ENCODE measurements at regions not wholly inside any gene's neighbourhood (a gene's known extent, or its start where the extent isn't known, plus 50 kb on each side); places are given as distances from the start of the nearest gene placed in this dataset.
"Not testable (repeated sequence)": the region's sequence is repeated elsewhere in the genome, so short reads cannot be mapped to it uniquely, and the experiment has no call there.

DNA sequence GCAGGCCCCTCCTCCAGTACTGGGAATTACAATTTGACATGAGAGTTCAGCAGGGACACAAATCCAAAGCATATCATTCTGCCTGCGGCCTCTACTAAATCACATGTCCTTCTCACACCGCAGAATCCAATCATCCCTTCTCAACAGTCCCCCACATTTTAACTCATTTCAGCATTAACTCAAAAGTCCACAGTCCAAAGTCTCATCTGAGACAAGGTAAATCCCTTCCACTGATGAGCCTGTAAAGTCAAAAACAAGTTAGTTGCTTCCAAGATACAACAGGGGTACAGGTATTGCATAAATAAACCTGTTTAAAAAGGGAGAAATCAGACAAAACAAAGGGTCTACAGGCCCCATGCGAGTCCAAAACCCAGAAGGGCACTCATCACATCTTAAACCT is 64.0 kb downstream of the EBNA1BP2 start:
- no peaks in the 10 kb centered on the region for H3K4me1 ChIP-seq
- no peak overlapping the region for H3K4me3 ChIP-seq
- 0 out of 2 replicates have a peak, but pooled peaks cover 3% of the 10 kb centered on the region for H3K9me3 ChIP-seq (replicated peaks)
- no peak overlapping the region for H3K27ac ChIP-seq
- no peaks in the 10 kb centered on the region for H3K36me3 ChIP-seq
- no peaks in the 10 kb centered on the region for H3K27me3 ChIP-seq
- DNase-seq: no peak

DNA sequence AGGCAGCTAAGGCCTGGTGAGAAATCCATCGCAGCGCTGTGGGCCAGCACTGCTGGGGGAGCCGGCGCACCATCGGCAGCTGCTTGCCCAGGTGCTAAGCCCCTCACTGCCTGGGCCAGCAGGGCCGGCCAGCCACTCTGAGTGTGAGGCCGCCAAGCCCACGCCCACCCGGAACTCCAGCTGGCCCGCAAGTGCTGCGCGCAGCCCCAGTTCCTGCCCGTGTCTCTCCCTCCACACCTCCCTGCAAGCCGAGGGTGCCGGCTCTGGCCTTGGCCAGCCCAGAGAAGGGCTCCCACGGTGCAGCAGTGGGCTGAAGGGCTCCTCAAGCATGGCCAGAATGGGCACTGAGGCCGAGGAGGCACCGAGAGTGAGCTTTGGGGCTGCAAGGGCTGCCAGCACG is 64.4 kb downstream of the EBNA1BP2 start:
- no peaks in the 10 kb centered on the region for H3K36me3 ChIP-seq
- no peaks in the 10 kb centered on the region for H3K27me3 ChIP-seq
- no peaks in the 10 kb centered on the region for H3K4me1 ChIP-seq
- H3K4me3 ChIP-seq: no peak overlapping the region
- H3K9me3 ChIP-seq (replicated peaks): 0 out of 2 replicates have a peak, but pooled peaks cover 3% of the 10 kb centered on the region
- no peak overlapping the region for H3K27ac ChIP-seq
- no peak for DNase-seq

GRCh38 chr1:43104027-43104763 is 67.9 kb downstream of the EBNA1BP2 start:
- 0 out of 2 replicates have a peak, but pooled peaks cover 3% of the 10 kb centered on the region for H3K9me3 ChIP-seq (replicated peaks)
- no peaks in the 10 kb centered on the region for H3K36me3 ChIP-seq

DNA sequence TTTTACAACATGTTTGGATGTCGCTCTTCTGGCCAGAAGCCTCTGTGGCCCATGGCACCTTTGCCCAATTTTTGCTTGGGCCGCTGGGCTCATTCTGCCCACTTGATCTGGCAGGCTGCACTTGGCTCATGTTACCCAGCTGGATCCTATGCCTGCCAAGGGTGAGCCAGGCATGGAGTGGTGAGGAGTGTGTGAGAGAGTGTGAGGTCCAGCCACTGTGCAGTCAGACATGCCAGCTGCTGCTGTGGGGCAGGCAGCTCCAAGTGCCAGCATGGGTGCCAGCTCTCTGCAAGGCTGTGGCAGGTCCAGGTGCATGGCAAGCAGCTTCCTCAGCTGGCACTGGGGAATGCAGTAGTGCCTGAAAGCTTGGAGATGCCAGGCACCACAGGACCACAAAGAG is 71.0 kb downstream of the EBNA1BP2 start:
- Histone ChIP-seq H3K4me3 (no peak overlapping the region), H3K27ac (no peak overlapping the region), H3K27me3 (no peaks in the 10 kb centered on the region), H3K4me1 (peaks cover 13% of the 10 kb centered on the region), H3K36me3 (no peaks in the 10 kb centered on the region), H3K9me3 (replicated peaks) (no peaks in the 10 kb centered on the region; the same call in 1 of the 2 replicates)
- no peak for DNase-seq

More at GRCh38 chr1:43104027-43104763, 67.9 kb downstream of the EBNA1BP2 start:
- no peaks in the 10 kb centered on the region for H3K27me3 ChIP-seq
- no peak for DNase-seq
- no peak overlapping the region for H3K27ac ChIP-seq
- no peak overlapping the region for H3K4me3 ChIP-seq
- no peaks in the 10 kb centered on the region for H3K4me1 ChIP-seq

DNA sequence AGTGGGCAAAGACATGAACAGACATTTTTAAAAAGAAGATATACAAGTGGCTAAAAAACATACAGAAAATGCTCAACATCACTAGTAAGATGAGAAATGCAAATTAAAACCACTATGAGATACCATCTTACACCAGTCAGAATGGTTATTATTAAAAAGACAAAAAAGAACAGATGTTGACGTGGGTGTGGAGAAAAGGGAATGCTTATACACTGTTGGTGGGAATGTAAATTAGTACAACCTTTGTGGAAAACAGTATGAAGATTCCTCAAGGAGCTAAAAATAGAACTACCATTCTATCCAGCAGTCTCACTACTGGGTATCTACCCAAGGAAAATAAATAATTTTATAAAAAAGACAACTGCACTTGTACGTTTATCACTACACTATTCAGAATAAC is 73.9 kb downstream of the EBNA1BP2 start:
- Histone ChIP-seq H3K4me1 (peaks cover 13% of the 10 kb centered on the region), H3K4me3 (no peak overlapping the region), H3K27me3 (peaks cover under 1% of the 10 kb centered on the region; the same call in 1 of the 2 replicates), H3K9me3 (replicated peaks) (no peaks in the 10 kb centered on the region; the same call in 1 of the 2 replicates), H3K36me3 (no peaks in the 10 kb centered on the region), H3K27ac (no peak overlapping the region)
- DNase-seq: peak in 1 of 2 experiments; percentile 29

- not testable (repeated sequence) for DNase-seq; H3K27ac ChIP-seq; H3K27me3 ChIP-seq; H3K4me3 ChIP-seq; H3K36me3 ChIP-seq; H3K9me3 ChIP-seq (replicated peaks)
- H3K4me1 ChIP-seq: peaks cover 13% of the 10 kb centered on the region
Observed at GRCh38 chr1:43096528-43096927, 75.6 kb downstream of the EBNA1BP2 start.

- not testable (repeated sequence) for H3K4me1 ChIP-seq; H3K27ac ChIP-seq; H3K9me3 ChIP-seq (replicated peaks); DNase-seq; H3K36me3 ChIP-seq; H3K4me3 ChIP-seq
- H3K27me3 ChIP-seq: peaks cover 11% of the 10 kb centered on the region
Observed at GRCh38 chr1:43090812-43091211, 81.3 kb downstream of the EBNA1BP2 start.

GRCh38 chr1:43090157-43090556 is 81.9 kb downstream of the EBNA1BP2 start:
- not testable (repeated sequence) for H3K27ac ChIP-seq; H3K9me3 ChIP-seq (replicated peaks); H3K4me1 ChIP-seq; DNase-seq; H3K4me3 ChIP-seq; H3K36me3 ChIP-seq
- H3K27me3 ChIP-seq: peaks cover 11% of the 10 kb centered on the region

GRCh38 chr1:43083375-43083891 is 88.7 kb downstream of the EBNA1BP2 start:
- H3K4me1 ChIP-seq: no peaks in the 10 kb centered on the region
- H3K9me3 ChIP-seq (replicated peaks): no peaks in the 10 kb centered on the region
- no peak overlapping the region for H3K27ac ChIP-seq
- no peak overlapping the region for H3K4me3 ChIP-seq
- no peaks in the 10 kb centered on the region for H3K27me3 ChIP-seq
- no peaks in the 10 kb centered on the region for H3K36me3 ChIP-seq
- no peak for DNase-seq

- H3K27me3 ChIP-seq: no peaks in the 10 kb centered on the region
- DNase-seq: no peak
- H3K27ac ChIP-seq: no peak overlapping the region
- H3K36me3 ChIP-seq: no peaks in the 10 kb centered on the region
- no peak overlapping the region for H3K4me3 ChIP-seq
- H3K4me1 ChIP-seq: no peaks in the 10 kb centered on the region
- H3K9me3 ChIP-seq (replicated peaks): no peaks in the 10 kb centered on the region
Observed at GRCh38 chr1:43082740-43083139, 89.3 kb downstream of the EBNA1BP2 start.

DNA sequence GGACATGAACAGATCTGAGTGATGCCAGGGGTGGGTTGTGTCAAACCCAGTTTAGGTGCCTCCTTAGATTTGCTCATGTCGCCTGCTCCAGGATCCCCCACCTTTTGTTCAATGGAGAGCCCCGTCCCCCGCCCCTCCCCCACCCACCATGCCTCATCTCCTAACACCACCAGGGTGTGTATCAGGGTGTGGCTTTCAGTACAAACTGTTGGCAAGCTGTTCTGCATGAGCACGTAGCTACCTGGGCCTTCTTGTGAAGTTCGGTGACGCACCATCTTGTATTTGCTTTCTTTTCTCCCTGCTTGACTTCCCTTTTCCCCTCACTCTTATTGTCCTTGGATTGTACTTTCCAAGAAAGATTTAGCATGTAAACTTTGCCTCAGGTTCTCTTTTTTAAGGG is 94.8 kb downstream of the EBNA1BP2 start:
- no peaks in the 10 kb centered on the region for H3K4me1 ChIP-seq
- no peaks in the 10 kb centered on the region for H3K9me3 ChIP-seq (replicated peaks)
- no peak for DNase-seq
- no peaks in the 10 kb centered on the region for H3K36me3 ChIP-seq
- no peak overlapping the region for H3K27ac ChIP-seq
- no peak overlapping the region for H3K4me3 ChIP-seq
- H3K27me3 ChIP-seq: no peaks in the 10 kb centered on the region

GRCh38 chr1:43074709-43075108 is 97.4 kb downstream of the EBNA1BP2 start:
- Histone ChIP-seq H3K4me1 (no peaks in the 10 kb centered on the region), H3K27me3 (no peaks in the 10 kb centered on the region), H3K36me3 (no peaks in the 10 kb centered on the region), H3K9me3 (replicated peaks) (no peaks in the 10 kb centered on the region), H3K4me3 (no peak overlapping the region), H3K27ac (no peak overlapping the region)
- no peak for DNase-seq

- Histone ChIP-seq H3K27me3 (no peaks in the 10 kb centered on the region), H3K9me3 (replicated peaks) (no peaks in the 10 kb centered on the region), H3K36me3 (no peaks in the 10 kb centered on the region), H3K4me3 (no peak overlapping the region), H3K27ac (no peak overlapping the region), H3K4me1 (no peaks in the 10 kb centered on the region)
- DNase-seq: peak; percentile 30 to 52
Observed at GRCh38 chr1:43074244-43074643, 97.8 kb downstream of the EBNA1BP2 start.

- Histone ChIP-seq H3K27me3 (no peaks in the 10 kb centered on the region), H3K36me3 (no peaks in the 10 kb centered on the region), H3K4me3 (no peak overlapping the region), H3K4me1 (no peaks in the 10 kb centered on the region), H3K27ac (no peak overlapping the region), H3K9me3 (replicated peaks) (no peaks in the 10 kb centered on the region)
- DNase-seq: peak; percentile 71 to 92
Observed at GRCh38 chr1:43073490-43074230, 98.4 kb downstream of the EBNA1BP2 start.

GRCh38 chr1:43072314-43072713 is 99.8 kb downstream of the EBNA1BP2 start:
- Histone ChIP-seq H3K4me3 (no peak overlapping the region), H3K27me3 (no peaks in the 10 kb centered on the region), H3K27ac (no peak overlapping the region), H3K4me1 (no peaks in the 10 kb centered on the region), H3K9me3 (replicated peaks) (no peaks in the 10 kb centered on the region), H3K36me3 (no peaks in the 10 kb centered on the region)
- DNase-seq: no peak
